Uterus (tissue), 2 donors: ENCODE measurements at regions not wholly inside any gene's neighbourhood (a gene's known extent, or its start where the extent isn't known, plus 50 kb on each side); places are given as distances from the start of the nearest gene placed in this dataset.

Experiments
- POLR2A ChIP-seq, 2 donors: fragments of 450-650 bp; IDR thresholded peaks; one replicate each; pipeline ENCODE4 v1.6.1; 2016; ENCODE audit warnings: antibody characterized with exemption in 2 of 2, mild to moderate bottlenecking in 1 of 2, moderate library complexity in 1 of 2
- TF ChIP-seq, protein P1 (sequence below), 4 experiments: fragments of 200-600 bp in 2 of 4; fragments of 450-650 bp in 2 of 4; sonication (generic) in 2 of 4; IDR thresholded peaks; one replicate each; pipeline ENCODE4 v1.5.1; 2016 to 2019; ENCODE audit warnings: antibody characterized with exemption in 4 of 4, mild to moderate bottlenecking in 2 of 4, moderate library complexity in 1 of 4

GRCh38 chrX:94492541-94492940 lies 818.5 kb downstream of the FAM133A start:
- TF ChIP-seq, protein P1, sequence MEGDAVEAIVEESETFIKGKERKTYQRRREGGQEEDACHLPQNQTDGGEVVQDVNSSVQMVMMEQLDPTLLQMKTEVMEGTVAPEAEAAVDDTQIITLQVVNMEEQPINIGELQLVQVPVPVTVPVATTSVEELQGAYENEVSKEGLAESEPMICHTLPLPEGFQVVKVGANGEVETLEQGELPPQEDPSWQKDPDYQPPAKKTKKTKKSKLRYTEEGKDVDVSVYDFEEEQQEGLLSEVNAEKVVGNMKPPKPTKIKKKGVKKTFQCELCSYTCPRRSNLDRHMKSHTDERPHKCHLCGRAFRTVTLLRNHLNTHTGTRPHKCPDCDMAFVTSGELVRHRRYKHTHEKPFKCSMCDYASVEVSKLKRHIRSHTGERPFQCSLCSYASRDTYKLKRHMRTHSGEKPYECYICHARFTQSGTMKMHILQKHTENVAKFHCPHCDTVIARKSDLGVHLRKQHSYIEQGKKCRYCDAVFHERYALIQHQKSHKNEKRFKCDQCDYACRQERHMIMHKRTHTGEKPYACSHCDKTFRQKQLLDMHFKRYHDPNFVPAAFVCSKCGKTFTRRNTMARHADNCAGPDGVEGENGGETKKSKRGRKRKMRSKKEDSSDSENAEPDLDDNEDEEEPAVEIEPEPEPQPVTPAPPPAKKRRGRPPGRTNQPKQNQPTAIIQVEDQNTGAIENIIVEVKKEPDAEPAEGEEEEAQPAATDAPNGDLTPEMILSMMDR (IDR thresholded peaks at IDR 0.05) = no peak
- no peak for TF ChIP-seq POLR2A (IDR thresholded peaks at IDR 0.05)
